HepG2 (cell line): ENCODE measurements at regions not wholly inside any gene's neighbourhood (a gene's known extent, or its start where the extent isn't known, plus 50 kb on each side); places are given as distances from the start of the nearest gene placed in this dataset.
A peak's percentile ranks its signal among the peaks of the same experiment; 100 is the strongest.

Experiments used
- ATAC-seq: fragments of 200-7000 bp; cut with Tn5 transposase; 3 replicates; pipeline ENCODE4 v1.9.1; 2020; ENCODE audit warnings: mild to moderate bottlenecking, moderate library complexity
- BruUV-seq: library from RNA; stranded (reverse); fragments of 400-500 nt; replicated peaks from 2 replicates; lab custom pipeline; 2021; lab: Mats Ljungman, UMichigan
- CTCF ChIA-PET: fragments of 300-600 bp; formaldehyde crosslinking; extraction: SDS; loops from one replicate; lab custom pipeline; 2021; ENCODE audit warnings: low total read pairs, inconsistent platforms, low intra/inter-chr PET ratio; lab: Yijun Ruan, JAX
- POLR2A ChIA-PET: fragments of 350-600 bp; sonication (Branson Sonifier 250); formaldehyde crosslinking; loops from one replicate; lab custom pipeline; 2020; ENCODE audit warnings: antibody characterized with exemption, inconsistent platforms; lab: Yijun Ruan, JAX
- DNase-seq: peaks from one replicate; pipeline ENCODE4 v3.0.0-alpha.2; 2015; ENCODE audit warnings: low spot score
- FAIRE-seq: peaks from 3 replicates; lab custom pipeline; 2011; peaks lifted over from hg19 to GRCh38; lab: Jason Lieb, UNC
- H2AFZ ChIP-seq: one replicate; pipeline ENCODE4 v1.6.1; 2011; ENCODE audit warnings: low read length, inconsistent platforms
- H3K27ac ChIP-seq: fragments of 300-600 bp; 3 replicates; pipeline ENCODE4 v1.8.0; 2011; ENCODE audit warnings: mixed run types, mild to moderate bottlenecking, mixed read lengths, low read length, inconsistent platforms; ENCODE audit not compliant: insufficient read depth; ENCODE audit errors: extremely low read length
- H3K27me3 ChIP-seq, 2 experiments: fragments of 200-600 bp in 1 of 2; 2 replicates in 1 of 2; 3 replicates in 1 of 2; pipeline versions ENCODE4 v1.6.0 to v1.8.0; 2011; ENCODE audit warnings: low read length in 2 of 2, mild to moderate bottlenecking in 2 of 2, moderate library complexity in 2 of 2, inconsistent platforms in 1 of 2; ENCODE audit not compliant: insufficient read depth in 2 of 2, control insufficient read depth in 1 of 2
- H3K36me3 ChIP-seq, 2 experiments: fragments of 200-600 bp in 1 of 2; replicated peaks in 1 of 2; 2 replicates in 1 of 2; 3 replicates in 1 of 2; pipeline versions ENCODE4 v1.5.1 to v1.8.0; 2011; ENCODE audit warnings: low read length in 2 of 2, inconsistent platforms in 1 of 2; ENCODE audit not compliant: insufficient read depth in 2 of 2, control insufficient read depth in 1 of 2
- H3K4me1 ChIP-seq: 2 replicates; pipeline ENCODE4 v1.5.1; 2012; ENCODE audit warnings: low read length, inconsistent platforms; ENCODE audit not compliant: insufficient read depth
- H3K4me2 ChIP-seq: 2 replicates; pipeline ENCODE4 v1.6.0; 2011; ENCODE audit warnings: low read depth, low read length, inconsistent platforms
- H3K4me3 ChIP-seq, 3 experiments: fragments of 200-600 bp in 1 of 3; sonication (generic), shearing (Covaris generic) in 1 of 3; replicated peaks in 1 of 3; 2 replicates each; pipeline ENCODE4 v1.5.1; 2011 to 2016; ENCODE audit warnings: low read length in 3 of 3, inconsistent platforms in 2 of 3, low read depth in 2 of 3, mild to moderate bottlenecking in 2 of 3, control low read depth in 1 of 3, mixed read lengths in 1 of 3; ENCODE audit not compliant: insufficient read depth in 1 of 3
- H3K79me2 ChIP-seq: one replicate; pipeline ENCODE4 v1.6.1; 2011; ENCODE audit warnings: low read length, inconsistent platforms; ENCODE audit not compliant: insufficient read depth
- H3K9ac ChIP-seq: 2 replicates; pipeline ENCODE4 v1.6.0; 2011; ENCODE audit warnings: mild to moderate bottlenecking, low read depth, low read length, inconsistent platforms; ENCODE audit not compliant: insufficient read depth
- H3K9me3 ChIP-seq: 2 replicates; pipeline ENCODE4 v1.5.1; 2012; ENCODE audit warnings: mild to moderate bottlenecking, low read length
- H4K20me1 ChIP-seq: 2 replicates; pipeline ENCODE4 v1.6.0; 2011; ENCODE audit warnings: inconsistent platforms, mild to moderate bottlenecking, low read length, moderate library complexity; ENCODE audit not compliant: insufficient read depth
- CAMTA2 ChIP-seq: sonication (generic); formaldehyde crosslinking; IDR thresholded peaks from 2 replicates; pipeline ENCODE4 v1.4.0; 2020; ENCODE audit warnings: mild to moderate bottlenecking, missing genetic modification reagents, borderline replicate concordance
- ZFP41 ChIP-seq: sonication (generic); formaldehyde crosslinking; IDR thresholded peaks from 2 replicates; pipeline ENCODE4 v1.4.0; 2020; ENCODE audit warnings: mild to moderate bottlenecking, missing genetic modification reagents, borderline replicate concordance
- ZNF12 ChIP-seq: sonication (generic); formaldehyde crosslinking; IDR thresholded peaks from 2 replicates; pipeline ENCODE4 v1.5.0; 2020; ENCODE audit warnings: missing genetic modification reagents
- WGBS: methylation state at CpG from one replicate; pipeline ENCODE4 v1.1.6; 2017; ENCODE audit warnings: low lambda C conversion rate; 5-methylcytosine and 5-hydroxymethylcytosine counted together
- in situ Hi-C: cut with HindIII; loops from 2 replicates; pipeline ENCODE4 v1.10.0; 2017; ENCODE audit warnings: low pct_unique_long_range_greater_than_20kb; ENCODE audit not compliant: extremely low pct_ligation_motif_present
- intact Hi-C: fragments of 100-400 bp; cut with micrococcal nuclease; formaldehyde crosslinking; loops from one replicate; pipeline ENCODE4 v1.10.0; 2022; ENCODE audit not compliant: unreplicated experiment
- TF ChIP-seq, protein P1 (sequence below): sonication (generic); formaldehyde crosslinking; IDR thresholded peaks from 2 replicates; pipeline ENCODE4 v1.4.0; 2020; ENCODE audit warnings: low read depth, mild to moderate bottlenecking, missing genetic modification reagents
- TF ChIP-seq, protein P2 (sequence below): sonication (generic); formaldehyde crosslinking; IDR thresholded peaks from 2 replicates; pipeline ENCODE4 v1.4.0; 2020; ENCODE audit warnings: missing genetic modification reagents
- TF ChIP-seq, protein P3 (sequence below): sonication (generic); formaldehyde crosslinking; IDR thresholded peaks from 2 replicates; pipeline ENCODE4 v1.8.0; 2022; ENCODE audit warnings: mild to moderate bottlenecking, missing genetic modification reagents, moderate library complexity

DNA sequence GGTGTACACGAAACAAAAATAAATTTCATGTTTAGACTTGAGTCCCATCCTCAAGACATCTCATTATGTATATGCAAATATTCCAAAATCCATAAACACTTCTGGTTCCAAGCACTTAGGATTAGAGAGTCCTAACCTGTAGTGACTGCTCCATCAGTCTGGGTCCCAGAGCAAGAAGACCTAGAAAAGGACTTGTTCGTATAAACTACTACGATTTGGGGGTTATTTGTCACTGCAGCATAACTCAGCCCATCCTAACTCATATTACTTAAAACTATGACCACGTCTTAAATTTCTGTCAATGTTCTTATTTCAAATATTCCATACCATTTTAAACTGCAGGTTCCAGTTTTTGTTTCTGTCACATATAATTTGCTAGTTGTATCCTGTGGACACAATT, 463.0 kb downstream of the AGTPBP1 start:
- Histone ChIP-seq H3K4me1 (no peaks in the 10 kb centered on the region), H4K20me1 (no peaks in the 10 kb centered on the region), H3K27ac (no peak overlapping the region), H3K79me2 (no peaks in the 10 kb centered on the region), H3K4me2 (no peak overlapping the region), H3K4me3 (no peak overlapping the region), H3K27me3 (no peaks in the 10 kb centered on the region; a peak in 1 of 5 replicates), H3K36me3 (no peaks in the 10 kb centered on the region), H3K9ac (no peak overlapping the region), H3K9me3 (no peaks in the 10 kb centered on the region), H2AFZ (no peak overlapping the region)
- in situ Hi-C loops (no loop called here), intact Hi-C loops (no loop called here)
- TF ChIP-seq, protein P1, sequence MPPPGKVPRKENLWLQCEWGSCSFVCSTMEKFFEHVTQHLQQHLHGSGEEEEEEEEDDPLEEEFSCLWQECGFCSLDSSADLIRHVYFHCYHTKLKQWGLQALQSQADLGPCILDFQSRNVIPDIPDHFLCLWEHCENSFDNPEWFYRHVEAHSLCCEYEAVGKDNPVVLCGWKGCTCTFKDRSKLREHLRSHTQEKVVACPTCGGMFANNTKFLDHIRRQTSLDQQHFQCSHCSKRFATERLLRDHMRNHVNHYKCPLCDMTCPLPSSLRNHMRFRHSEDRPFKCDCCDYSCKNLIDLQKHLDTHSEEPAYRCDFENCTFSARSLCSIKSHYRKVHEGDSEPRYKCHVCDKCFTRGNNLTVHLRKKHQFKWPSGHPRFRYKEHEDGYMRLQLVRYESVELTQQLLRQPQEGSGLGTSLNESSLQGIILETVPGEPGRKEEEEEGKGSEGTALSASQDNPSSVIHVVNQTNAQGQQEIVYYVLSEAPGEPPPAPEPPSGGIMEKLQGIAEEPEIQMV = no peak
- TF ChIP-seq, protein P2, sequence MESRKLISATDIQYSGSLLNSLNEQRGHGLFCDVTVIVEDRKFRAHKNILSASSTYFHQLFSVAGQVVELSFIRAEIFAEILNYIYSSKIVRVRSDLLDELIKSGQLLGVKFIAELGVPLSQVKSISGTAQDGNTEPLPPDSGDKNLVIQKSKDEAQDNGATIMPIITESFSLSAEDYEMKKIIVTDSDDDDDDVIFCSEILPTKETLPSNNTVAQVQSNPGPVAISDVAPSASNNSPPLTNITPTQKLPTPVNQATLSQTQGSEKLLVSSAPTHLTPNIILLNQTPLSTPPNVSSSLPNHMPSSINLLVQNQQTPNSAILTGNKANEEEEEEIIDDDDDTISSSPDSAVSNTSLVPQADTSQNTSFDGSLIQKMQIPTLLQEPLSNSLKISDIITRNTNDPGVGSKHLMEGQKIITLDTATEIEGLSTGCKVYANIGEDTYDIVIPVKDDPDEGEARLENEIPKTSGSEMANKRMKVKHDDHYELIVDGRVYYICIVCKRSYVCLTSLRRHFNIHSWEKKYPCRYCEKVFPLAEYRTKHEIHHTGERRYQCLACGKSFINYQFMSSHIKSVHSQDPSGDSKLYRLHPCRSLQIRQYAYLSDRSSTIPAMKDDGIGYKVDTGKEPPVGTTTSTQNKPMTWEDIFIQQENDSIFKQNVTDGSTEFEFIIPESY (CRISPR knock-in tag) = no peak
- no peak for TF ChIP-seq CAMTA2
- TF ChIP-seq ZFP41 (CRISPR knock-in tag) = no peak
- TF ChIP-seq, protein P3, sequence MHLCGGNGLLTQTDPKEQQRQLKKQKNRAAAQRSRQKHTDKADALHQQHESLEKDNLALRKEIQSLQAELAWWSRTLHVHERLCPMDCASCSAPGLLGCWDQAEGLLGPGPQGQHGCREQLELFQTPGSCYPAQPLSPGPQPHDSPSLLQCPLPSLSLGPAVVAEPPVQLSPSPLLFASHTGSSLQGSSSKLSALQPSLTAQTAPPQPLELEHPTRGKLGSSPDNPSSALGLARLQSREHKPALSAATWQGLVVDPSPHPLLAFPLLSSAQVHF (CRISPR knock-in tag) = no peak
- peak; percentile 86 for TF ChIP-seq ZNF12 (CRISPR knock-in tag)
- BruUV-seq = no TSS peak
- FAIRE-seq = no peak
- ATAC-seq = no peak
- ChIA-PET POLR2A (no interaction called here), CTCF (no interaction called here)
- WGBS = 3% methylated on average over 4 of the region's 4 CpGs
- DNase-seq = no peak
